ENCODE measurements at regions not wholly inside any gene's neighbourhood (a gene's known extent, or its start where the extent isn't known, plus 50 kb on each side); places are given as distances from the start of the nearest gene placed in this dataset.

DNA sequence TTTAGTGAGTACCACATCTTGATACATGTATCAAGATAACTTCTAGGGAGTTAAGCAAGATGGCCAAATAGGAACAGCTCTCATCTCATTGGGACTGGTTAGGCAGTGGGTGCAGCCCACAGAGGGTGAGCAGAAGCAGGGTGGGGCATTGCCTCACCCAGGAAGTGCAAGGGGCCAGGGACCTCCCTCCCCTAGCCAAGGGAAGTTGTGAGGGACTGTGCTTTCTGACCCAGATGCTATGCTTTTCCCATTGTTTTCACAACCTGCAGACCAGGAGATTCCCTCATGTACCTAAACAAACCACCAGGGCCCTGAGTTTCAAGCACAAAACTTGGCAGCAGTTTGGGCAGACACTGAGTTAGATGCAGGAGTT lies 665.0 kb upstream of the CBLB start:
- Mint-ChIP-seq H3K27me3 (peaks cover 2% of the 10 kb centered on the region), H3K9me3 (peaks cover 24% of the 10 kb centered on the region), H3K4me1 (peaks cover 17% of the 10 kb centered on the region), H3K36me3 (ENCODE audit: low read depth) (no peaks in the 10 kb centered on the region), H3K27ac (no peak overlapping the region), H3K4me3 (no peak overlapping the region)
- no peak for ATAC-seq (ENCODE audit: low read depth)
- TF ChIP-seq, protein P1, sequence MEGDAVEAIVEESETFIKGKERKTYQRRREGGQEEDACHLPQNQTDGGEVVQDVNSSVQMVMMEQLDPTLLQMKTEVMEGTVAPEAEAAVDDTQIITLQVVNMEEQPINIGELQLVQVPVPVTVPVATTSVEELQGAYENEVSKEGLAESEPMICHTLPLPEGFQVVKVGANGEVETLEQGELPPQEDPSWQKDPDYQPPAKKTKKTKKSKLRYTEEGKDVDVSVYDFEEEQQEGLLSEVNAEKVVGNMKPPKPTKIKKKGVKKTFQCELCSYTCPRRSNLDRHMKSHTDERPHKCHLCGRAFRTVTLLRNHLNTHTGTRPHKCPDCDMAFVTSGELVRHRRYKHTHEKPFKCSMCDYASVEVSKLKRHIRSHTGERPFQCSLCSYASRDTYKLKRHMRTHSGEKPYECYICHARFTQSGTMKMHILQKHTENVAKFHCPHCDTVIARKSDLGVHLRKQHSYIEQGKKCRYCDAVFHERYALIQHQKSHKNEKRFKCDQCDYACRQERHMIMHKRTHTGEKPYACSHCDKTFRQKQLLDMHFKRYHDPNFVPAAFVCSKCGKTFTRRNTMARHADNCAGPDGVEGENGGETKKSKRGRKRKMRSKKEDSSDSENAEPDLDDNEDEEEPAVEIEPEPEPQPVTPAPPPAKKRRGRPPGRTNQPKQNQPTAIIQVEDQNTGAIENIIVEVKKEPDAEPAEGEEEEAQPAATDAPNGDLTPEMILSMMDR (IDR thresholded peaks at IDR 0.05), result no peak
- no peak for DNase-seq
- POLR2A ChIA-PET, result no interaction called here
- intact Hi-C loops (cut with micrococcal nuclease), result no loop called here
- CTCF ChIA-PET, result no interaction called here

DNA sequence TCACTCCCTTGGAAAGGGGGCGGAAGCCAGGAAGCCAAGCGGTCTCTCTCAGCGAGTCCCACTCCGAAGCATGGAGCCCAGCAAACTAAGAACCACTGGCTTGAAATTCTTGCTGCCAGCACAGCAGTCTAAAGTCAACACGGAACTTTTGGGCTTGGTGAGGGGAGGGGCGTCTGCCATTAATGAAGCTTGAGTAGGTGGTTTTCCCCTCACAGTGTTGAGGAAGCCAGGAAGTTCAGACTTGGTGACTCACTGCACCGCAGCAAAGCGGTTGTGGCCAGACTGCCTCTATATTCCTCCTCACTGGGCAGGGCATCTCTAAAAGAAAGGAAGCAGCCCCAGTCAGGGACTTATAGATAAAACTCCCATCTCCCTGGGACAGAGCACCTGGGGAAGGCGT lies 665.4 kb upstream of the CBLB start:
- H3K27ac Mint-ChIP-seq, result no peak overlapping the region
- H3K27me3 Mint-ChIP-seq, result peaks cover 2% of the 10 kb centered on the region
- no peaks in the 10 kb centered on the region for H3K36me3 Mint-ChIP-seq (ENCODE audit: low read depth)
- DNase-seq (no peak), ATAC-seq (ENCODE audit: low read depth) (peak; percentile 91)
- H3K4me1 Mint-ChIP-seq, result peaks cover 17% of the 10 kb centered on the region
- CTCF ChIA-PET, result no interaction called here
- POLR2A ChIA-PET, result no interaction called here
- TF ChIP-seq, protein P1 (IDR thresholded peaks at IDR 0.05), result no peak
- H3K9me3 Mint-ChIP-seq, result peaks cover 24% of the 10 kb centered on the region
- intact Hi-C loops (cut with micrococcal nuclease), result no loop called here
- no peak overlapping the region for H3K4me3 Mint-ChIP-seq

GRCh38 chr3:106540743-106541142 lies 671.9 kb upstream of the CBLB start:
- Mint-ChIP-seq H3K36me3 (ENCODE audit: low read depth) (no peaks in the 10 kb centered on the region), H3K27ac (no peak overlapping the region), H3K4me1 (no peaks in the 10 kb centered on the region), H3K4me3 (no peak overlapping the region), H3K27me3 (no peaks in the 10 kb centered on the region), H3K9me3 (peaks cover 21% of the 10 kb centered on the region)
- CTCF ChIA-PET, result no interaction called here
- ATAC-seq (ENCODE audit: low read depth), result no peak
- DNase-seq, result no peak
- intact Hi-C loops (cut with micrococcal nuclease), result no loop called here
- TF ChIP-seq, protein P1 (IDR thresholded peaks at IDR 0.05), result no peak
- POLR2A ChIA-PET, result no interaction called here

GRCh38 chr3:106542101-106542769 lies 673.4 kb upstream of the CBLB start:
- ATAC-seq (ENCODE audit: low read depth) (no peak), DNase-seq (no peak)
- H3K36me3 Mint-ChIP-seq (ENCODE audit: low read depth), result no peaks in the 10 kb centered on the region
- TF ChIP-seq, protein P1 (IDR thresholded peaks at IDR 0.05), result no peak
- H3K9me3 Mint-ChIP-seq, result peaks cover 9% of the 10 kb centered on the region
- no peaks in the 10 kb centered on the region for H3K27me3 Mint-ChIP-seq
- no peaks in the 10 kb centered on the region for H3K4me1 Mint-ChIP-seq
- ChIA-PET POLR2A (no interaction called here), CTCF (no interaction called here)
- intact Hi-C loops (cut with micrococcal nuclease), result no loop called here
- no peak overlapping the region for H3K4me3 Mint-ChIP-seq
- no peak overlapping the region for H3K27ac Mint-ChIP-seq

GRCh38 chr3:106552351-106553043 lies 683.7 kb upstream of the CBLB start:
- no peak overlapping the region for H3K27ac Mint-ChIP-seq
- no peak overlapping the region for H3K4me3 Mint-ChIP-seq
- TF ChIP-seq, protein P1 (IDR thresholded peaks at IDR 0.05), result no peak
- DNase-seq (no peak), ATAC-seq (ENCODE audit: low read depth) (no peak)
- H3K27me3 Mint-ChIP-seq, result no peaks in the 10 kb centered on the region
- peaks cover 9% of the 10 kb centered on the region for H3K9me3 Mint-ChIP-seq
- ChIA-PET CTCF (no interaction called here), POLR2A (no interaction called here)
- H3K4me1 Mint-ChIP-seq, result no peaks in the 10 kb centered on the region
- H3K36me3 Mint-ChIP-seq (ENCODE audit: low read depth), result no peaks in the 10 kb centered on the region
- intact Hi-C loops (cut with micrococcal nuclease), result loop anchor here (10.0 kb wide), 1 partner anchor 188 kb away; no protein-coding TSS in a partner anchor

Data from activated B cell treated with CpG ODN at 0.5 μM for 24 hours (primary cell).